HG03159 (cell line): ENCODE measurements at regions not wholly inside any gene's neighbourhood (a gene's known extent, or its start where the extent isn't known, plus 50 kb on each side); places are given as distances from the start of the nearest gene placed in this dataset.

ENCODE experiments used
- ATAC-seq: cut with Tn5 transposase; IDR thresholded peaks from one replicate; pipeline ENCODE4 v1.9.1; 2021; ENCODE audit warnings: mild to moderate bottlenecking, moderate library complexity; ENCODE audit not compliant: unreplicated experiment

GRCh38 chr6:79777713-79778579 lies 146.8 kb downstream of the SH3BGRL2 start:
- ATAC-seq = peak; percentile 85

- no peak for ATAC-seq
Observed at GRCh38 chr6:79776076-79776475, 144.9 kb downstream of the SH3BGRL2 start.

GRCh38 chr6:79775222-79775621 lies 144.1 kb downstream of the SH3BGRL2 start:
- ATAC-seq = no peak

- ATAC-seq = no peak
Observed at GRCh38 chr6:79764747-79765146, 133.6 kb downstream of the SH3BGRL2 start.

GRCh38 chr6:79763301-79763700 lies 132.2 kb downstream of the SH3BGRL2 start:
- no peak for ATAC-seq

- ATAC-seq = no peak
Observed at GRCh38 chr6:79762370-79762769, 131.2 kb downstream of the SH3BGRL2 start.

- no peak for ATAC-seq
Observed at GRCh38 chr6:79756496-79756895, 125.4 kb downstream of the SH3BGRL2 start.

- no peak for ATAC-seq
Observed at GRCh38 chr6:79755967-79756366, 124.8 kb downstream of the SH3BGRL2 start.
